Pons (tissue), 1 donor: ENCODE measurements at regions not wholly inside any gene's neighbourhood (a gene's known extent, or its start where the extent isn't known, plus 50 kb on each side); places are given as distances from the start of the nearest gene placed in this dataset.

ENCODE experiments used
- DNase-seq: peaks from one replicate; pipeline ENCODE4 v3.0.0-alpha.2; 2016; ENCODE audit warnings: low spot score

DNA sequence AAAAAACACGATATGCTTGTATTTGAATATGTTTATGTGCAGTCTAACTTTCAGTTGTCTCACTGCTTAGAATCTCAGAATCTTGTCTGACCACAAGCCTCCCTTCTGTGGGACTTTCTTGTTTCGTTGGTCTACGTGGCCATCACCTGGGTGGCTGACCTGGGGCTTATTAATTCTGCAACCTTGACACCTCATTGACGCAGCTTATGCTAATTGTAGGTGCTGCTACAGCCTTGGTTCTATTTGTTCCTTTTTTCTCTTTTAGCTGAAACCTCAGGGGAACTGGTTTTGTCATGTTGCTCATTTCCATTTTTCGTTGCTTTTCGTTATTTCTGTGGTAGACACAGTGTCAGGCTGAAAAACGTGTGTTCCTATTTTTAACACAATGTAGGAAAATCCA, 273.7 kb downstream of the SLC4A3 start:
- no peak for DNase-seq

- DNase-seq: no peak
Observed at GRCh38 chr2:219902891-219903552, 275.6 kb downstream of the SLC4A3 start.

GRCh38 chr2:219905640-219906039, 278.2 kb downstream of the SLC4A3 start:
- DNase-seq: no peak

GRCh38 chr2:219906114-219907010, 278.9 kb downstream of the SLC4A3 start:
- DNase-seq: no peak

DNA sequence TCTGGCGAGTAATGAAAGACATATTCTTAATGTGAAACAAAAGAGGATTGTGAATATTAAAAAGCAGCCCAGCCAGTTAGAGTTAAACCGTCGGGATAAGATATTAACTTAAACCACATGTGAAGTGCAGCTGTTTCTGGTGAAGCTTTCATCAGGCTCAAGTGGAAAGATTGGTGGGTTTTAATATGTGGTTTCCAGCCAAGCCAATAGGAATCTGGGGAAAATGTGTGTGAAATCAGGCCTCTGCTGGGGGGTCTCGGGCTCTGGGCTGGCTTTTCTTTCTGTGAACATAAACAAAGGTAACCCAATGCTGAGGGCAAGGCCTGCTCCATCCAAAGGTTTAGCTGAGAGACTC, 279.6 kb downstream of the SLC4A3 start:
- DNase-seq: no peak

DNA sequence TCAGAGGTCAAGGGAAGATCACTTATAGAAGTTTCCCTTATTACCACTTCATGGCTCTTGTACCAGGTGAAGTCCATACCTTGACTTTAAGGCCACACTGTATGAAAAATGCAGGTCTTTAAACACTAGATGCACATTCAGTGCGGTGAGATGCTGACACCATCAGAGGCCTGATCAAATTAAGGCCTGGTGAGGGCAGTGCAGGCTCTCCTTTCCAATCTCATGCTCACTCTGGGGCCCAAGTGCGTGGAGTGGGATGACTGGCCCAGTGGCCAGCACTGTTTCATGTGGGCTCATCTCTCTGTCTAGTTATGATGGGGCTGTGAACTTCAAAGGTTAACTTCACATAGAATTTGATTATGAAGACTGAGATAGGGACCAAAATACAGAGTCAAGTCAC, 281.1 kb downstream of the SLC4A3 start:
- DNase-seq: no peak

GRCh38 chr2:219911541-219911940, 284.1 kb downstream of the SLC4A3 start:
- DNase-seq: no peak

DNA sequence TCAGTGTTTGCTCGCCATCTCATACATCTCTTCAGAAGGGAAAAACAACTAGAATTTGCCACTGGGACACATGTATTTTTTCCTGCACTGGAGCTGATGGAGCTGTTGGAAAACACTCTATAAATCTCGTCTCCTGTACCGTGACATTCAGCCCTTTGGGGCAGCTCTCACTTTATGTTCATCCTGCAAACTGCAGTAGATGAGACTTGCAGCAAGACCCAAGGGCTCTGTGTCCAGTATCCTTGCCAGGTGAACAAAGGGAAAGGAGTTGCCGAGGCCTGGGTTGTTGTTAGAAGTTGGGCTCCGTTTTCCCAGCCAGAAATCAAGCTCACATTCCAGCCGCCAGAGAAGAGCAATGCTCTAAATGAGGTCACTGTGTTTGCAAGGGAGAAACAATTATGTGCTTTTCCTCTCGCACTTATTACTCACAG, 285.1 kb downstream of the SLC4A3 start:
- no peak for DNase-seq

GRCh38 chr2:219914577-219914976, 287.1 kb downstream of the SLC4A3 start:
- no peak for DNase-seq

GRCh38 chr2:219916281-219916680, 288.9 kb downstream of the SLC4A3 start:
- DNase-seq: peak; percentile 19

DNA sequence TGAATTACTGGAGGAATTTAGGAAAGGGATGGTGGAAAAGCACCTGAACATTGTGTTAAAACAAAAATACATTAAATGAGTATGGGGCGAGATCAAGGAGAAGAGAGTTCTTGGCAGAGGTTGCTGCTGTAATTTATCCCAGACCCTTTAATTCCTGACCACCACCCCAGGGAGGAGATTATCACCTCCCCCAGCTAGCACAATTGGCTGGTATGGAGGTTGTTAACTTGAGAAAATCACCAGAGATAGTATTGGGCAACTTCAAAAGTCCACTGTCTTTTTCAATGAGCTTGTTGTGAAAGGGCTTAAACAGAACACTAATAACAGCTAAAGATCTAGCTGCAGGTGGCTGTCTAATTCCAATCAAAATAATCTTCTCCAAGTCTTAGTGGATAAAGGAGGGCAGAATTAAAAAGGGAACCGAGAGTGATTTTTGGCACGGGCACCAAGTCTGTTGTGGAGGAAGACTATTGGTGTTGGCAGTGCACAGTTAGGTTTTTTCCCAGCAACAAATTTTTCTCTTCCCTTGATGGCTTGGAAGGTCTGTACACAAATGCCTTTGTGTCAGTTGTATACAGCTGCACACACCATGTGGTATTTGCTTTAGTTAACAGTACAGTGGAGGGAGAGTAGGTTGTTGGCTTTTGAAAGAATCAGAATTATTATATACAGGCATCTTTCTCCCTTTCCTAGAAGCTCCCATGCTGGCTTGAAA, 289.5 kb downstream of the SLC4A3 start:
- no peak for DNase-seq

GRCh38 chr2:219918254-219918653, 290.8 kb downstream of the SLC4A3 start:
- no peak for DNase-seq

DNA sequence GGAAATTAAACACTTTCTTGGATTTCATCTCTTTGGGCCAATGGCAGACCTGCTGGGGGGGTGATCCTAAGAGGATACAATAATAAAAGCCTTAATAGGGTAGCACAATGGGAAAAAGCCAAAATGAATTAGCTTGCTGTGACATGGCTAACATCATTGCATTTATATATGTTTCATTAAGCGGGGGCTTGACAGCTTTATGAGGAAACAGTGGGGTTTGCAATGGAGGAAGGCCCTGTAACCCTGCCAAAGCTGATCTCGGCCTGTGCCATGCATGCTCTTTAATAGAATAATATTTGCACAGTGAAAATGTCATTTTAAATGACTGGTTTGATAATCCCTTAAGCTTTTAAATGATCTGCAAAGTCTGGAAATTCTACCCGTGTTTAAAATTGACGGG, 291.5 kb downstream of the SLC4A3 start:
- DNase-seq: no peak

DNA sequence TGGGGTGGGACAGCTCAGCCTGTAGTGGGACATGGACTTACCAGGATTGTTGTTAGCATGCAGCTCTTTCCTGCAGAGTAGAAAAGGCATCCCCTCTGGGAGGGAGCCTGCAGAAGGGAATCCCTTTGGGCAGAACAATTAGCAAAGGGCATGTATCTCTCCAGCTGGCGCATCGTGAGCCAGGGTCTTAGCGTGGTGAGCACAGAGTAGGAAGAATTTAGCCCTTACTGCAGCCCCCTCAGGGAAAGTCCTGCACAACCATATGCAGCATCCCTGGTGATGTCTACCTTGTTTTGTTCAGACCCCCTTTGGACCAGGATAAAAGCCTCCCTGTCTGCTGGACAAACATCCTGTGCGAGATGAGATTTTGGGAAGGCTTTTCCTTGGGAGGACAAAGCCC, 292.1 kb downstream of the SLC4A3 start:
- DNase-seq: no peak

DNA sequence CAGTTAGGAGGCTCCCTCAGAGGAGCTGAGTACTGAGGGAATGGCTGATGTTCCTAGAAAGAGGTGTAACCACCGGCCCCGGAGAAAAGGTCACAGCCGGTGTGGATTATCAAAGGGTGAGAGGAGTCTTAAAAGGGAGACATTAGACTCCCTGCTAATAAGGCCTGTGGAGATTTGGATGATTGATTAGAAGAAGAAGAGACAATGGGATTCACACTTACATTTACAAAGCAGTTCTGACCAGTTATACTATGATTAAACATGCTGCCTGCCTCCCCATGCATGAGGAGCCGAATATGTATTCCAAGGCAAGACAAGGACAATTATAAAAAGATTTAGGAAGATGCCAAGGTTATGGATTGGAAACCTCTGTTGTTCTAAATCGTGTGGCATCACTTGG, 302.4 kb downstream of the SLC4A3 start:
- DNase-seq: no peak

DNA sequence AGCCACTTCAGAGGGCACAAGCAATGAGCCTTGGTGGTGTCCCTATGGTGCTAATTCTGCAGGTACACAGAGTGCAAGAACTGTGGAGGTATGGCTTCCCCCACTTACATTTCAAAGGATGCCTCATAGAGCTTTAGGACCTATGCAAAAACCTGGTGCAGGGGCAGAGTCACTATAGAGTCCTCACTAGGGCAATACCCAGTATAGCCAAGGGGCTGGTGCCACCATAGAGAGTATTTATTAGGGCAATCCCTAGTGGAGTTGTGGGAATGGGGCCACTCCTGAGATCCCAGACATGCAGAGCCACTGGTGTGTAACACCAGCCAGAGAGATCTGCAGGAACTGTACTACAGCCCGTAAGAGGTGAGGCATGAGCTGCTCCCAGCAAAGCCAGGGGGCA, 312.2 kb downstream of the SLC4A3 start:
- no peak for DNase-seq

GRCh38 chr2:219944866-219945265, 317.4 kb downstream of the SLC4A3 start:
- no peak for DNase-seq

GRCh38 chr2:219946021-219946420, 318.6 kb downstream of the SLC4A3 start:
- no peak for DNase-seq

- DNase-seq: no peak
Observed at GRCh38 chr2:219946529-219946928, 319.1 kb downstream of the SLC4A3 start.

DNA sequence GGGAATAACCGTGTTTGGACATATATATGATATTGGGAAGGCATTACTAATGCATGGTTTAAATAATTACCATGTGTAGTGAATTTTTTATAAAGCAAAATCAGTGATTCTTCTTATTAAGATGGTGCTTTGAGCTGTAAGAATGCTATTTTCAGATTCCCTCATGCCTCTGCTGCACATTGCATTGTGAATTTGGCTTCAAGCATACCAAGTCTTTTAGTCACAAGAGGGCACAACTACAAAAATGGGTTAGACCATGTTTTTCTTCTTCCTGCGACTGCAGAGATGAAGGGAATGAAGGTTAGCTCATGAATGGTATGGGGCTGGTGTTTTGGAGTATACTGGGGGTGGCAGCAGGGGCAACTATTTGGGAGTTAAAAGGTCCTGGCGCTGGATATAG, 320.1 kb downstream of the SLC4A3 start:
- no peak for DNase-seq

DNA sequence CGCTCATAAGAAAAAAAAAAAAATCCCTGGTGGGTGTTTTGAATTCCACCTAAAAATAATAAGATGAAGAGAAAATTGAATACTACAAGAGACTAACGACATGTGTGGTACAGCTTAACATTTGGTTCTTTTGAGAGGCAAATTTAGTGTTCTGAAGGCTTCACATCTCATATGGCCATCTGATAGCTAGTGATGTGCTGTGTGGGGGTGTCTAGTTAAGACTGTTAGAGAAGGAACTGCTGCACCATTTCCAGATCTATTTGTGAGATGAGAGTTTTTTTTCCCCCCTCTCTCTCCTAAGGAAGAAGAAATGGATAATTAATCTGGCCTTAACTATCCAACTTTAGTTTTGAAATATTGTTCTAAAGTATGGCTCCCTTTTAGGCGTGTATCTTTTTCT, 321.6 kb downstream of the SLC4A3 start:
- DNase-seq: no peak

DNA sequence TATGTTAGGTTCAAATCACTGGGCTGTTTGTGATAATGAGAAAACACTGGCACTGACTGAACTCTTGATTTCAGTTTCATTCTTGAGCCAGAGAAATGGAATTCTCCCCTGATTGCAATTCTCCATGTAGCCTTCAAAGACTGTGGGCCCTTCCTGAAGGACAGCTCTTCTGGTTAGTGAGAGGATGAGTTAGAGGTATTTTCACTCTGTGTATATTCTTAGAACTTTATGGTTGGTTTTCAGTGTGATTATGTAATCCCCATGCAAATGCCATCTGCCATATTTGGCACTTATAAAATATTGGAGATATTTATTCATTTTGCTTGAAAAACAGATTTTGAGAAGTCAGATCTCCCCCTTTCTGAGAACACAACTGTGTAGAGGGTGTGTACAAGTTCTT, 323.7 kb downstream of the SLC4A3 start:
- DNase-seq: no peak

DNA sequence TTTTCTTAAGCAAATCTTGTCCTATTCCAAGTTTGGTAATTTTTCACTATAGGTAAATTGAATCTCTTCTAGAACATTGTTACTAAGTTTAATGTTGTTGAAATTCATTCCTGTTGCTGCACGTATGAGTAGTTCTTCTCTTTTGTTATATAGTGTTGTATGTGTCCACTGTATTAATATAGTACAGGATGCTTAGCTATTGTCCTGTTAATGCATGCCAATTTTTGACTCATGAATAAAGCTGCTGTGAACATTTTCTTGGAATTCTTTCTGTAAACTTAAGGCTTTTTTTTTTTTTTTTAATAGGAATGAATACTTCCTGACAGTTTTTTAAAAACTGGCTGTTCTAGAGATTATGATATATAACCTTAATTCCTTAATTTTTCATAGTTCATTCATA, 326.9 kb downstream of the SLC4A3 start:
- DNase-seq: no peak
